DND-41 (cell line): ENCODE measurements at regions not wholly inside any gene's neighbourhood (a gene's known extent, or its start where the extent isn't known, plus 50 kb on each side); places are given as distances from the start of the nearest gene placed in this dataset.
A peak's percentile ranks its signal among the peaks of the same experiment; 100 is the strongest.

Experiments used
- ATAC-seq: fragments of 200-7000 bp; cut with Tn5 transposase; 3 replicates; pipeline ENCODE4 v1.9.1; 2021; ENCODE audit warnings: low read depth; ENCODE audit not compliant: insufficient read depth
- DNase-seq: peaks from one replicate; pipeline ENCODE4 v3.0.0-alpha.2; 2020
- H2AFZ ChIP-seq: 2 replicates; pipeline ENCODE4 v1.6.0; 2012; ENCODE audit warnings: low read depth, low read length
- H3K27ac ChIP-seq: 2 replicates; pipeline ENCODE4 v1.5.1; 2012; ENCODE audit warnings: low read length, inconsistent platforms
- H3K27me3 ChIP-seq: fragments of 200-600 bp; sonication (generic); 2 replicates; pipeline ENCODE4 v1.6.0; 2012; ENCODE audit warnings: low read length, mild to moderate bottlenecking, inconsistent platforms; ENCODE audit not compliant: insufficient read depth, poor library complexity
- H3K36me3 ChIP-seq: 2 replicates; pipeline ENCODE4 v1.5.1; 2012; ENCODE audit warnings: low read length, inconsistent platforms; ENCODE audit not compliant: insufficient read depth
- H3K4me1 ChIP-seq: 2 replicates; pipeline ENCODE4 v1.5.1; 2012; ENCODE audit warnings: mild to moderate bottlenecking, low read length; ENCODE audit not compliant: insufficient read depth
- H3K4me2 ChIP-seq: 2 replicates; pipeline ENCODE4 v1.6.0; 2012; ENCODE audit warnings: mild to moderate bottlenecking, moderate library complexity, low read length, inconsistent platforms; ENCODE audit not compliant: insufficient read depth
- H3K4me3 ChIP-seq, 2 experiments: fragments of 200-600 bp in 1 of 2; shearing (Covaris generic) in 1 of 2; 2 replicates each; pipeline ENCODE4 v1.5.1; 2012 to 2016; ENCODE audit warnings: inconsistent platforms in 2 of 2, low read length in 2 of 2, mild to moderate bottlenecking in 2 of 2, low read depth in 1 of 2, moderate library complexity in 1 of 2
- H3K79me2 ChIP-seq: 2 replicates; pipeline ENCODE4 v1.6.0; 2012; ENCODE audit warnings: low read length, inconsistent platforms; ENCODE audit not compliant: insufficient read depth
- H3K9ac ChIP-seq: 2 replicates; pipeline ENCODE4 v1.6.0; 2012; ENCODE audit warnings: low read depth, mild to moderate bottlenecking, inconsistent platforms, low read length, moderate library complexity
- H3K9me3 ChIP-seq: 2 replicates; pipeline ENCODE4 v1.5.1; 2012; ENCODE audit warnings: low read length, moderate library complexity, mild to moderate bottlenecking, inconsistent platforms; ENCODE audit not compliant: insufficient read depth, severe bottlenecking
- H4K20me1 ChIP-seq: 2 replicates; pipeline ENCODE4 v1.6.0; 2012; ENCODE audit warnings: low read length; ENCODE audit not compliant: insufficient read depth
- EZH2 ChIP-seq: IDR thresholded peaks from 3 replicates; pipeline ENCODE4 v1.6.1; 2012; ENCODE audit warnings: borderline replicate concordance, low read depth, mild to moderate bottlenecking, moderate library complexity, low read length, inconsistent platforms; ENCODE audit not compliant: severe bottlenecking
- TF ChIP-seq, protein P1 (sequence below): IDR thresholded peaks from 2 replicates; pipeline ENCODE4 v1.5.1; 2012; ENCODE audit warnings: borderline replicate concordance, low read length, moderate library complexity, mild to moderate bottlenecking; ENCODE audit not compliant: poor library complexity, severe bottlenecking; ENCODE audit errors: extremely low read depth

DNA sequence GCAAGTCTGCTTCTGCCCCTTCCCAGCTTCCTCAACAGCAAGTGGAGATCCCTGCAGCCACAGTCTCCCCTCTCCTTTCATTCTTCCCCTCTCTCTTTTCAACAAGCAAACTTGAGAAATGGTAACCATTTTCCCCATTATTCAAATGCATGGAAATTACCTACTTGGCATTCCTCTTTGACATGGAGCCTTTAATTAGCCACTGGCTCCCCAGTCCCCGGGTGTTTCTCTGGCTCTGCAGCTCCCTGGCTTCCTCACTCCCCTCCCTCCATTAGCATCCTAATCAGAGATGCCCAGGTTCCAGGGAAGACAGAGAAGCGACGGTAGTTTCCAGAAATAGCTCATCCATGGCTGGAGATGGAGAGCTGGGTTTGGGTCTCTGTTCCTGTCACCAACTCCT, 116.0 kb downstream of the CCT6B start:
- ATAC-seq: no peak

DNA sequence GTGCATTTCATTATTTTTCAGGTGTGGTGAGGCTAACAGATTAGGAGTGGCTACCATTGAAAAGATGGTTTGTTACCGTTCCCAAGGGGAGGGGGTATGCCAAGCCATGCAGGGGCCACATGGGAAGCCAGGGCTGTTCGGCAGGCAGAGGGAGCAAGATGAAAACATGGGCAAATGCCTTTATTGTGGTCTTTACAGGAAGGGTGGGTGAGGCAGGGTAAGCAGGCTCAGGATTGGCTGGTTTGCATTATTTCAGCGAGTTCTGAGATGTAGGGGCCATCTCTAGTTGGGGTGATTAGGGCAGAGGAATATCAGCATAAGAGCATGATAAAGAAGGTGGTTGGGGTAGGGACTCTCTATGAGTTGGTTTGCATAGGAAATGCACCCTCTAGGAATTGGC, 117.6 kb downstream of the CCT6B start:
- no peaks in the 10 kb centered on the region for H4K20me1 ChIP-seq
- H3K9ac ChIP-seq: no peak overlapping the region
- H3K27ac ChIP-seq: no peak overlapping the region
- H3K79me2 ChIP-seq: no peaks in the 10 kb centered on the region
- H3K4me3 ChIP-seq: no peak overlapping the region
- H3K9me3 ChIP-seq: no peaks in the 10 kb centered on the region
- H2AFZ ChIP-seq: no peak overlapping the region
- peaks cover 3% of the 10 kb centered on the region for H3K27me3 ChIP-seq
- H3K4me1 ChIP-seq: no peaks in the 10 kb centered on the region
- TF ChIP-seq EZH2: no peak
- TF ChIP-seq, protein P1, sequence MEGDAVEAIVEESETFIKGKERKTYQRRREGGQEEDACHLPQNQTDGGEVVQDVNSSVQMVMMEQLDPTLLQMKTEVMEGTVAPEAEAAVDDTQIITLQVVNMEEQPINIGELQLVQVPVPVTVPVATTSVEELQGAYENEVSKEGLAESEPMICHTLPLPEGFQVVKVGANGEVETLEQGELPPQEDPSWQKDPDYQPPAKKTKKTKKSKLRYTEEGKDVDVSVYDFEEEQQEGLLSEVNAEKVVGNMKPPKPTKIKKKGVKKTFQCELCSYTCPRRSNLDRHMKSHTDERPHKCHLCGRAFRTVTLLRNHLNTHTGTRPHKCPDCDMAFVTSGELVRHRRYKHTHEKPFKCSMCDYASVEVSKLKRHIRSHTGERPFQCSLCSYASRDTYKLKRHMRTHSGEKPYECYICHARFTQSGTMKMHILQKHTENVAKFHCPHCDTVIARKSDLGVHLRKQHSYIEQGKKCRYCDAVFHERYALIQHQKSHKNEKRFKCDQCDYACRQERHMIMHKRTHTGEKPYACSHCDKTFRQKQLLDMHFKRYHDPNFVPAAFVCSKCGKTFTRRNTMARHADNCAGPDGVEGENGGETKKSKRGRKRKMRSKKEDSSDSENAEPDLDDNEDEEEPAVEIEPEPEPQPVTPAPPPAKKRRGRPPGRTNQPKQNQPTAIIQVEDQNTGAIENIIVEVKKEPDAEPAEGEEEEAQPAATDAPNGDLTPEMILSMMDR: no peak
- H3K4me2 ChIP-seq: no peak overlapping the region
- DNase-seq (peak; percentile 10), ATAC-seq (peak; percentile 64; the same call in 2 of the 3 replicates)
- no peaks in the 10 kb centered on the region for H3K36me3 ChIP-seq

More for the DNA sequence above, 116.0 kb downstream of the CCT6B start:
- Histone ChIP-seq H3K79me2 (no peaks in the 10 kb centered on the region), H3K36me3 (no peaks in the 10 kb centered on the region), H3K9ac (no peak overlapping the region), H3K27me3 (peaks cover 3% of the 10 kb centered on the region), H3K27ac (no peak overlapping the region), H3K4me3 (no peak overlapping the region), H3K4me1 (no peaks in the 10 kb centered on the region), H3K4me2 (no peak overlapping the region), H4K20me1 (no peaks in the 10 kb centered on the region), H2AFZ (no peak overlapping the region), H3K9me3 (no peaks in the 10 kb centered on the region)
- DNase-seq: no peak
- no peak for TF ChIP-seq EZH2
- TF ChIP-seq, protein P1: no peak

DNA sequence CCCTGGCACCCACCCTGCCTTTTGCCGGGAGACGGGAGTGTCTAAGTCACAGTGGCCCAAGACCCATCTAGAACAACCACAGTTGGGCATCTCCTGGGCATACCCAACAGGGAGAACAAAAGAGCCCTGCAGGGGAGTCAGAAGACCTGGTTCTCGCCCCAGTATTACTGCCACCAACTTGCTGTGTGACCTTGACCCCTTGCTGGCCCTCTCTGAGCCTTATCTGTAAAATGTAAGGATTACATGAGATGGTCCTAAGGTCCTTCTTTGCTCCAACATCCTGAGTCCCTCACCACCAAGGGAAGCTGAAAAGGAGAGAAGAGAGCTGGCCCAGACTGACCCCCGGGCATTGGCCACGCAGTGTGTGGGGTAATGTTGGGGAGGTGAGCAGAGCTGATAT, 119.0 kb downstream of the CCT6B start:
- H3K4me1 ChIP-seq: no peaks in the 10 kb centered on the region
- H3K27ac ChIP-seq: no peak overlapping the region
- no peak overlapping the region for H3K4me2 ChIP-seq
- TF ChIP-seq, protein P1: no peak
- no peak overlapping the region for H3K9ac ChIP-seq
- no peak overlapping the region for H2AFZ ChIP-seq
- H3K79me2 ChIP-seq: no peaks in the 10 kb centered on the region
- H3K9me3 ChIP-seq: no peaks in the 10 kb centered on the region
- no peaks in the 10 kb centered on the region for H3K36me3 ChIP-seq
- no peaks in the 10 kb centered on the region for H4K20me1 ChIP-seq
- no peak overlapping the region for H3K4me3 ChIP-seq
- DNase-seq (no peak), ATAC-seq (no peak)
- H3K27me3 ChIP-seq: peaks cover 5% of the 10 kb centered on the region

DNA sequence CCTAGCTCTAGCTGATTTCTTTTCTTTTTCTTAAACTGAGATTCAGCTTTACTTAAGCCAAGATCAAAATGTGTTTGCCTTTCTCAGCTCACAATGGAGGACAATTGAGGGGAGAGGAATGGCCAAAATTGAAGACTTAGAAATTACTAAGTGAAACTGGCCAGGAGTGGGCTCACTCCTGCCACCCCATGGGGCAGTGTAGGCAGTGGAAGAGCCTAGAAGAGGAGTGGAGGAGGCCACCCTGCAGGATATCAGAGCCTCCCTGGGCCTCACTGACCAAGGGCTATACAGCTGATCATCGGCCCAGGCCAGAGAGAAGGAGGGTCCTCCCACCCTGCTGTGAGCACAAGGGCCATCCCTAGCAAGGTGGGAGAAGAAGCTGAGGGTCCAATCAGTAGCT, 119.8 kb downstream of the CCT6B start:
- TF ChIP-seq EZH2: no peak
- TF ChIP-seq, protein P1: no peak
- H2AFZ ChIP-seq: no peak overlapping the region
- H3K4me1 ChIP-seq: no peaks in the 10 kb centered on the region
- H3K9ac ChIP-seq: no peak overlapping the region
- H3K27me3 ChIP-seq: peaks cover 3% of the 10 kb centered on the region
- H3K27ac ChIP-seq: no peak overlapping the region
- H3K9me3 ChIP-seq: no peaks in the 10 kb centered on the region
- no peak overlapping the region for H3K4me2 ChIP-seq
- DNase-seq: no peak
- H3K36me3 ChIP-seq: no peaks in the 10 kb centered on the region
- no peaks in the 10 kb centered on the region for H3K79me2 ChIP-seq
- H3K4me3 ChIP-seq: no peak overlapping the region
- no peaks in the 10 kb centered on the region for H4K20me1 ChIP-seq
- ATAC-seq: no peak
